GM23338 (cell line): ENCODE measurements at regions not wholly inside any gene's neighbourhood (a gene's known extent, or its start where the extent isn't known, plus 50 kb on each side); places are given as distances from the start of the nearest gene placed in this dataset.

ENCODE experiments used
- CREB1 ChIP-seq: fragments of 250-450 bp; sonication (Bioruptor Pico); IDR thresholded peaks from 2 replicates; pipeline ENCODE4 v1.5.0; 2020; ENCODE audit warnings: low read depth, mild to moderate bottlenecking, moderate library complexity
- POLR2AphosphoS5 ChIP-seq: IDR thresholded peaks from 2 replicates; pipeline ENCODE4 v1.6.1; 2016; ENCODE audit warnings: antibody characterized with exemption, low read depth
- TF ChIP-seq, protein P1 (sequence below), 2 experiments: fragments of 200-600 bp in 1 of 2; sonication (generic) in 1 of 2; conservative IDR thresholded peaks; 2 replicates each; pipeline versions ENCODE4 v1.5.1 to v1.6.1; 2016 to 2017; ENCODE audit warnings: antibody characterized with exemption in 2 of 2, low read depth in 2 of 2, mild to moderate bottlenecking in 2 of 2, moderate library complexity in 1 of 2

DNA sequence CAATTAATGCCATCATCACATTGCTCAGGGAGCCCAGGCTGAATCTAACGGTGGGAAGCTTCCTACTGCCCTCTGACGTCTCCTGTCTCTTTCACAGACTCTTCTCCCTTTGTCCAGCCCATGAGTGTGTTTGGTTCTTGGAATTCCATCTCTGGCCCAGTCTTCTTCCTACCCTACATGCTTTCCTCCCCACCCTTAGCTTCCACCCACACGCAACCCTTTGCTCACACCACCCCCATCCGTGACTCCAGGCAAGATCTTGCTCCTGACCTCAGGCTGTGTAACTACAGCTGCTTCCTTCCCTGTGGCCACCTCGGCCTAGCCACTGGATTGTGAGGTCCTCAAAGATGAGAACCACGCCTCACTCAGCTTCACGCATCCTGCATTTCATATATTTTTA, 72.3 kb upstream of the THBS1 start:
- no peak for TF ChIP-seq POLR2AphosphoS5
- TF ChIP-seq, protein P1, sequence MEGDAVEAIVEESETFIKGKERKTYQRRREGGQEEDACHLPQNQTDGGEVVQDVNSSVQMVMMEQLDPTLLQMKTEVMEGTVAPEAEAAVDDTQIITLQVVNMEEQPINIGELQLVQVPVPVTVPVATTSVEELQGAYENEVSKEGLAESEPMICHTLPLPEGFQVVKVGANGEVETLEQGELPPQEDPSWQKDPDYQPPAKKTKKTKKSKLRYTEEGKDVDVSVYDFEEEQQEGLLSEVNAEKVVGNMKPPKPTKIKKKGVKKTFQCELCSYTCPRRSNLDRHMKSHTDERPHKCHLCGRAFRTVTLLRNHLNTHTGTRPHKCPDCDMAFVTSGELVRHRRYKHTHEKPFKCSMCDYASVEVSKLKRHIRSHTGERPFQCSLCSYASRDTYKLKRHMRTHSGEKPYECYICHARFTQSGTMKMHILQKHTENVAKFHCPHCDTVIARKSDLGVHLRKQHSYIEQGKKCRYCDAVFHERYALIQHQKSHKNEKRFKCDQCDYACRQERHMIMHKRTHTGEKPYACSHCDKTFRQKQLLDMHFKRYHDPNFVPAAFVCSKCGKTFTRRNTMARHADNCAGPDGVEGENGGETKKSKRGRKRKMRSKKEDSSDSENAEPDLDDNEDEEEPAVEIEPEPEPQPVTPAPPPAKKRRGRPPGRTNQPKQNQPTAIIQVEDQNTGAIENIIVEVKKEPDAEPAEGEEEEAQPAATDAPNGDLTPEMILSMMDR (conservative IDR thresholded peaks at IDR 0.05; ENCODE audit: low read depth in 2 of 2), result no peak
- no peak for TF ChIP-seq CREB1 (CRISPR knock-in tag)
